ENCODE measurements at regions not wholly inside any gene's neighbourhood (a gene's known extent, or its start where the extent isn't known, plus 50 kb on each side); places are given as distances from the start of the nearest gene placed in this dataset.

DNA sequence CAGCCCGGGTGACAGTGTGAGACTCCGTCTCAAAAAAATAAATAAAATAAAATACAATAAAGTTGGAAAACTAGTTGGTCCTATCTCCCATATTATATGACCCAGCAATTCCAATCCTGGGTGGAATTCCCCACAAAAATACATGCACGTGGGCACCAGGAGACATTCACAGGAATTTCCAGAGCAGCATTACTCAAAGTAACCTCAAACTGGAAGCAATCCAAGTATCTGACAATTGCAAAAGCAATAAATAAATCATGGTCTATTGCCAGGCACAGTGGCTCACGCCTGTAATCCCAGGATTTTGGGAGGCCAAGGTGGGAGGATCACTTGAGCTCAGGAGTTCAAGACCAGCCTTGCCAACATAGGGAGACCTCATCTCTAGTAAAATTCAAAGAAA is 101.2 kb upstream of the MAP4K4 start:
- TF ChIP-seq, protein P1, sequence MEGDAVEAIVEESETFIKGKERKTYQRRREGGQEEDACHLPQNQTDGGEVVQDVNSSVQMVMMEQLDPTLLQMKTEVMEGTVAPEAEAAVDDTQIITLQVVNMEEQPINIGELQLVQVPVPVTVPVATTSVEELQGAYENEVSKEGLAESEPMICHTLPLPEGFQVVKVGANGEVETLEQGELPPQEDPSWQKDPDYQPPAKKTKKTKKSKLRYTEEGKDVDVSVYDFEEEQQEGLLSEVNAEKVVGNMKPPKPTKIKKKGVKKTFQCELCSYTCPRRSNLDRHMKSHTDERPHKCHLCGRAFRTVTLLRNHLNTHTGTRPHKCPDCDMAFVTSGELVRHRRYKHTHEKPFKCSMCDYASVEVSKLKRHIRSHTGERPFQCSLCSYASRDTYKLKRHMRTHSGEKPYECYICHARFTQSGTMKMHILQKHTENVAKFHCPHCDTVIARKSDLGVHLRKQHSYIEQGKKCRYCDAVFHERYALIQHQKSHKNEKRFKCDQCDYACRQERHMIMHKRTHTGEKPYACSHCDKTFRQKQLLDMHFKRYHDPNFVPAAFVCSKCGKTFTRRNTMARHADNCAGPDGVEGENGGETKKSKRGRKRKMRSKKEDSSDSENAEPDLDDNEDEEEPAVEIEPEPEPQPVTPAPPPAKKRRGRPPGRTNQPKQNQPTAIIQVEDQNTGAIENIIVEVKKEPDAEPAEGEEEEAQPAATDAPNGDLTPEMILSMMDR (IDR thresholded peaks at IDR 0.05), result no peak
- TF ChIP-seq POLR2AphosphoS5 (IDR thresholded peaks at IDR 0.05), result no peak
- TF ChIP-seq POLR2A (IDR thresholded peaks at IDR 0.05), result no peak

All from prostate gland (tissue), 2 donors.